Stimulated activated CD4-positive, alpha-beta T cell treated with anti-CD3 and anti-CD28 coated beads, Interleukin-2, amount 100 ng/mL, for 24 hours (primary cell): ENCODE measurements at regions not wholly inside any gene's neighbourhood (a gene's known extent, or its start where the extent isn't known, plus 50 kb on each side); places are given as distances from the start of the nearest gene placed in this dataset.

Source experiments
- DNase-seq, 2 donors: peaks; one replicate each; pipeline ENCODE4 v3.0.0-alpha.2; 2020

- no peak for DNase-seq
These were observed 344.7 kb downstream of the BUD13 start for GRCh38 chr11:116427903-116428637.

GRCh38 chr11:116427337-116427902 lies 345.4 kb downstream of the BUD13 start:
- no peak for DNase-seq

- DNase-seq, result no peak
These were observed 346.0 kb downstream of the BUD13 start for GRCh38 chr11:116426761-116427160.

GRCh38 chr11:116424615-116425261 lies 348.0 kb downstream of the BUD13 start:
- no peak for DNase-seq

- DNase-seq, result no peak
These were observed 349.7 kb downstream of the BUD13 start for GRCh38 chr11:116422956-116423600.

GRCh38 chr11:116422556-116422955 lies 350.2 kb downstream of the BUD13 start:
- no peak for DNase-seq

- no peak for DNase-seq
These were observed 351.1 kb downstream of the BUD13 start for GRCh38 chr11:116421529-116422185.

- no peak for DNase-seq
These were observed 351.8 kb downstream of the BUD13 start for GRCh38 chr11:116420770-116421528.

GRCh38 chr11:116420030-116420429 lies 352.8 kb downstream of the BUD13 start:
- no peak for DNase-seq

- DNase-seq, result no peak
These were observed 354.3 kb downstream of the BUD13 start for GRCh38 chr11:116418388-116419041.

- DNase-seq, result no peak
These were observed 355.9 kb downstream of the BUD13 start for GRCh38 chr11:116416852-116417251.

- DNase-seq, result no peak
These were observed 357.7 kb downstream of the BUD13 start for GRCh38 chr11:116415095-116415494.

GRCh38 chr11:116414357-116414880 lies 358.4 kb downstream of the BUD13 start:
- no peak for DNase-seq

- DNase-seq, result no peak
These were observed 359.2 kb downstream of the BUD13 start for GRCh38 chr11:116413301-116414242.

- DNase-seq, result no peak
These were observed 360.5 kb downstream of the BUD13 start for GRCh38 chr11:116412118-116412889.

- DNase-seq, result no peak
These were observed 363.5 kb downstream of the BUD13 start for GRCh38 chr11:116409238-116409637.

GRCh38 chr11:116406042-116406441 lies 366.7 kb downstream of the BUD13 start:
- DNase-seq, result no peak

GRCh38 chr11:116404462-116404798 lies 368.4 kb downstream of the BUD13 start:
- no peak for DNase-seq

GRCh38 chr11:116403794-116404461 lies 368.9 kb downstream of the BUD13 start:
- no peak for DNase-seq
